ENCODE measurements at regions not wholly inside any gene's neighbourhood (a gene's known extent, or its start where the extent isn't known, plus 50 kb on each side); places are given as distances from the start of the nearest gene placed in this dataset.
A peak's percentile ranks its signal among the peaks of the same experiment; 100 is the strongest.

GRCh38 chr3:31436830-31437229, 95.9 kb upstream of the STT3B start:
- Histone ChIP-seq H3K27me3 (ENCODE audit: low read depth) (no peaks in the 10 kb centered on the region), H3K4me3 (no peak overlapping the region), H3K36me3 (replicated peaks) (no peaks in the 10 kb centered on the region), H3K4me1 (peaks cover 7% of the 10 kb centered on the region), H3K9me3 (no peaks in the 10 kb centered on the region)
- in situ Hi-C loops (cut with MboI; ENCODE audit: low sequenced_read_pairs), result no loop called here
- no peak for DNase-seq (ENCODE audit: low spot score in 2 of 2)

GRCh38 chr3:31438742-31439141, 94.0 kb upstream of the STT3B start:
- no peak for DNase-seq (ENCODE audit: low spot score in 2 of 2)
- Histone ChIP-seq H3K4me3 (no peak overlapping the region), H3K36me3 (replicated peaks) (no peaks in the 10 kb centered on the region), H3K4me1 (peaks cover 7% of the 10 kb centered on the region), H3K27me3 (ENCODE audit: low read depth) (no peaks in the 10 kb centered on the region), H3K9me3 (no peaks in the 10 kb centered on the region)
- in situ Hi-C loops (cut with MboI; ENCODE audit: low sequenced_read_pairs), result no loop called here

- Histone ChIP-seq H3K4me1 (peaks cover 7% of the 10 kb centered on the region), H3K36me3 (replicated peaks) (no peaks in the 10 kb centered on the region), H3K9me3 (no peaks in the 10 kb centered on the region), H3K4me3 (no peak overlapping the region), H3K27me3 (ENCODE audit: low read depth) (no peaks in the 10 kb centered on the region)
- peak in 1 of 2 experiments; percentile 65 for DNase-seq (ENCODE audit: low spot score in 2 of 2)
- in situ Hi-C loops (cut with MboI; ENCODE audit: low sequenced_read_pairs), result no loop called here
These were observed 92.6 kb upstream of the STT3B start for GRCh38 chr3:31439890-31440750.

GRCh38 chr3:31440878-31441277, 91.8 kb upstream of the STT3B start:
- in situ Hi-C loops (cut with MboI; ENCODE audit: low sequenced_read_pairs), result no loop called here
- DNase-seq (ENCODE audit: low spot score in 2 of 2), result no peak
- Histone ChIP-seq H3K4me3 (no peak overlapping the region), H3K27me3 (ENCODE audit: low read depth) (no peaks in the 10 kb centered on the region), H3K36me3 (replicated peaks) (no peaks in the 10 kb centered on the region), H3K9me3 (no peaks in the 10 kb centered on the region), H3K4me1 (peaks cover 7% of the 10 kb centered on the region)

- DNase-seq (ENCODE audit: low spot score in 2 of 2), result no peak
- no peaks in the 10 kb centered on the region for H3K36me3 ChIP-seq (replicated peaks)
- in situ Hi-C loops (cut with MboI; ENCODE audit: low sequenced_read_pairs), result no loop called here
These were observed 90.0 kb upstream of the STT3B start for GRCh38 chr3:31442755-31443154.

GRCh38 chr3:31444220-31445142, 88.2 kb upstream of the STT3B start:
- Histone ChIP-seq H3K4me1 (peaks cover 7% of the 10 kb centered on the region), H3K4me3 (no peak overlapping the region), H3K36me3 (replicated peaks) (no peaks in the 10 kb centered on the region), H3K9me3 (no peaks in the 10 kb centered on the region), H3K27me3 (ENCODE audit: low read depth) (peaks cover 2% of the 10 kb centered on the region; the same call in 1 of the 2 replicates)
- DNase-seq (ENCODE audit: low spot score in 2 of 2), result no peak
- in situ Hi-C loops (cut with MboI; ENCODE audit: low sequenced_read_pairs), result no loop called here

More at GRCh38 chr3:31442755-31443154, 90.0 kb upstream of the STT3B start:
- H3K4me1 ChIP-seq, result peaks cover 7% of the 10 kb centered on the region
- H3K9me3 ChIP-seq, result no peaks in the 10 kb centered on the region
- no peaks in the 10 kb centered on the region for H3K27me3 ChIP-seq (ENCODE audit: low read depth)
- H3K4me3 ChIP-seq, result no peak overlapping the region

GRCh38 chr3:31445701-31446100, 87.0 kb upstream of the STT3B start:
- H3K9me3 ChIP-seq, result no peaks in the 10 kb centered on the region
- DNase-seq (ENCODE audit: low spot score in 2 of 2), result no peak
- no peaks in the 10 kb centered on the region for H3K36me3 ChIP-seq (replicated peaks)
- H3K4me1 ChIP-seq, result no peaks in the 10 kb centered on the region
- in situ Hi-C loops (cut with MboI; ENCODE audit: low sequenced_read_pairs), result no loop called here
- H3K27me3 ChIP-seq (ENCODE audit: low read depth), result peaks cover 3% of the 10 kb centered on the region; the same call in 1 of the 2 replicates
- no peak overlapping the region for H3K4me3 ChIP-seq

- Histone ChIP-seq H3K4me1 (no peaks in the 10 kb centered on the region), H3K4me3 (no peak overlapping the region), H3K27me3 (ENCODE audit: low read depth) (peaks cover 3% of the 10 kb centered on the region; the same call in 1 of the 2 replicates), H3K36me3 (replicated peaks) (no peaks in the 10 kb centered on the region), H3K9me3 (no peaks in the 10 kb centered on the region)
- in situ Hi-C loops (cut with MboI; ENCODE audit: low sequenced_read_pairs), result no loop called here
- peak in 1 of 2 experiments; percentile 34 for DNase-seq (ENCODE audit: low spot score in 2 of 2)
These were observed 84.5 kb upstream of the STT3B start for GRCh38 chr3:31448035-31448881.

GRCh38 chr3:31448882-31449243, 83.9 kb upstream of the STT3B start:
- Histone ChIP-seq H3K9me3 (no peaks in the 10 kb centered on the region), H3K4me1 (no peaks in the 10 kb centered on the region), H3K4me3 (no peak overlapping the region), H3K36me3 (replicated peaks) (no peaks in the 10 kb centered on the region), H3K27me3 (ENCODE audit: low read depth) (peaks cover 3% of the 10 kb centered on the region; the same call in 1 of the 2 replicates)
- no peak for DNase-seq (ENCODE audit: low spot score in 2 of 2)
- in situ Hi-C loops (cut with MboI; ENCODE audit: low sequenced_read_pairs), result no loop called here

- in situ Hi-C loops (cut with MboI; ENCODE audit: low sequenced_read_pairs), result no loop called here
- Histone ChIP-seq H3K27me3 (ENCODE audit: low read depth) (peaks cover 3% of the 10 kb centered on the region; the same call in 1 of the 2 replicates), H3K4me1 (no peaks in the 10 kb centered on the region)
These were observed 83.4 kb upstream of the STT3B start for GRCh38 chr3:31449318-31449717.

GRCh38 chr3:31450345-31450744, 82.4 kb upstream of the STT3B start:
- H3K4me1 ChIP-seq, result no peaks in the 10 kb centered on the region

More at GRCh38 chr3:31449318-31449717, 83.4 kb upstream of the STT3B start:
- no peak overlapping the region for H3K4me3 ChIP-seq
- H3K9me3 ChIP-seq, result no peaks in the 10 kb centered on the region
- H3K36me3 ChIP-seq (replicated peaks), result no peaks in the 10 kb centered on the region
- DNase-seq (ENCODE audit: low spot score in 2 of 2), result no peak

GRCh38 chr3:31452495-31453106, 80.1 kb upstream of the STT3B start:
- Histone ChIP-seq H3K27me3 (ENCODE audit: low read depth) (peaks cover 3% of the 10 kb centered on the region; the same call in 1 of the 2 replicates), H3K9me3 (no peaks in the 10 kb centered on the region), H3K4me3 (no peak overlapping the region), H3K36me3 (replicated peaks) (no peaks in the 10 kb centered on the region), H3K4me1 (no peaks in the 10 kb centered on the region)
- DNase-seq (ENCODE audit: low spot score in 2 of 2), result no peak
- in situ Hi-C loops (cut with MboI; ENCODE audit: low sequenced_read_pairs), result no loop called here

More at GRCh38 chr3:31450345-31450744, 82.4 kb upstream of the STT3B start:
- H3K36me3 ChIP-seq (replicated peaks), result no peaks in the 10 kb centered on the region
- H3K27me3 ChIP-seq (ENCODE audit: low read depth), result peaks cover 3% of the 10 kb centered on the region; the same call in 1 of the 2 replicates
- in situ Hi-C loops (cut with MboI; ENCODE audit: low sequenced_read_pairs), result no loop called here
- H3K9me3 ChIP-seq, result no peaks in the 10 kb centered on the region
- no peak for DNase-seq (ENCODE audit: low spot score in 2 of 2)
- H3K4me3 ChIP-seq, result no peak overlapping the region

- in situ Hi-C loops (cut with MboI; ENCODE audit: low sequenced_read_pairs), result no loop called here
- H3K27me3 ChIP-seq (ENCODE audit: low read depth), result peaks cover 3% of the 10 kb centered on the region; the same call in 1 of the 2 replicates
- no peaks in the 10 kb centered on the region for H3K36me3 ChIP-seq (replicated peaks)
- no peaks in the 10 kb centered on the region for H3K4me1 ChIP-seq
- no peaks in the 10 kb centered on the region for H3K9me3 ChIP-seq
- no peak for DNase-seq (ENCODE audit: low spot score in 2 of 2)
- H3K4me3 ChIP-seq, result no peak overlapping the region
These were observed 79.3 kb upstream of the STT3B start for GRCh38 chr3:31453430-31453829.
